Gastrocnemius medialis (tissue), 4 donors: ENCODE measurements at regions not wholly inside any gene's neighbourhood (a gene's known extent, or its start where the extent isn't known, plus 50 kb on each side); places are given as distances from the start of the nearest gene placed in this dataset.

ENCODE experiments used
- ATAC-seq, 2 donors: fragments of 150-250 bp; one replicate each; pipeline ENCODE4 v1.9.1; 2016
- DNase-seq, 2 donors: peaks; one replicate each; pipeline ENCODE4 v3.0.0-alpha.2; 2019
- H3K27ac ChIP-seq, 4 donors: fragments of 200-600 bp; sonication (generic); 1 replicate in 1 of 4; 2 replicates in 3 of 4; pipeline ENCODE4 v1.5.1; 2016 to 2018; ENCODE audit warnings: mild to moderate bottlenecking in 2 of 4, moderate library complexity in 1 of 4
- H3K27me3 ChIP-seq, 3 donors: fragments of 200-600 bp; sonication (generic) in 2 of 3; 1 replicate in 1 of 3; 2 replicates in 2 of 3; pipeline versions ENCODE4 v1.5.1 to v1.6.0; 2016 to 2019; ENCODE audit warnings: mild to moderate bottlenecking in 1 of 3, moderate library complexity in 1 of 3
- H3K36me3 ChIP-seq, 2 donors: fragments of 200-600 bp; sonication (generic) in 1 of 2; one replicate each; pipeline ENCODE4 v1.5.1; 2017 to 2018
- H3K4me1 ChIP-seq, 2 donors: fragments of 200-600 bp; sonication (generic) in 1 of 2; one replicate each; pipeline ENCODE4 v1.5.1; 2016 to 2017; ENCODE audit warnings: mild to moderate bottlenecking in 2 of 2
- H3K4me3 ChIP-seq, 4 donors: fragments of 200-600 bp; sonication (generic) in 3 of 4; 1 replicate in 1 of 4; 2 replicates in 3 of 4; pipeline ENCODE4 v1.5.1; 2016 to 2019; ENCODE audit warnings: mild to moderate bottlenecking in 2 of 4
- H3K9me3 ChIP-seq, 3 donors: fragments of 200-600 bp; sonication (generic) in 2 of 3; 1 replicate in 1 of 3; 2 replicates in 2 of 3; pipeline ENCODE4 v1.5.1; 2016 to 2019
- CTCF ChIP-seq, 5 experiments: fragments of 450-650 bp in 3 of 5; fragments of 200-600 bp in 2 of 5; sonication (generic) in 2 of 5; IDR thresholded peaks in 4 of 5; conservative IDR thresholded peaks in 1 of 5; 1 replicate in 4 of 5; 2 replicates in 1 of 5; pipeline ENCODE4 v1.5.1; 2016 to 2019; ENCODE audit warnings: antibody characterized with exemption in 5 of 5, mild to moderate bottlenecking in 3 of 5, moderate library complexity in 3 of 5
- POLR2A ChIP-seq, 2 donors: fragments of 450-650 bp; IDR thresholded peaks; one replicate each; pipeline ENCODE4 v1.6.1; 2017; ENCODE audit warnings: antibody characterized with exemption in 2 of 2, mild to moderate bottlenecking in 2 of 2, moderate library complexity in 2 of 2
- in situ Hi-C, 4 donors: fragments of 200-750 bp; cut with MboI; loops; one replicate each; pipeline versions ENCODE4 v1.15.0 to v1.8.0; 2017; ENCODE audit warnings: low sequenced_read_pairs in 4 of 4
- intact Hi-C: fragments of 100-400 bp; cut with DNase I; formaldehyde crosslinking; loops from one replicate; pipeline ENCODE4 v1.15.1; 2023; ENCODE audit warnings: low total_unique reads

- in situ Hi-C loops: no loop called here
- H3K9me3 ChIP-seq: no peaks in the 10 kb centered on the region
- intact Hi-C loops: no loop called here
- no peak for TF ChIP-seq CTCF (IDR thresholded peaks at IDR 0.05 in 4 of 5, conservative IDR thresholded peaks at IDR 0.05 in 1 of 5)
- TF ChIP-seq POLR2A (IDR thresholded peaks at IDR 0.05): no peak
- ATAC-seq: no peak
- H3K27me3 ChIP-seq: no peaks in the 10 kb centered on the region
- H3K27ac ChIP-seq: no peak overlapping the region
- no peak overlapping the region for H3K4me3 ChIP-seq
- no peak for DNase-seq
- H3K4me1 ChIP-seq: no peaks in the 10 kb centered on the region
- H3K36me3 ChIP-seq: no peaks in the 10 kb centered on the region
Measured at GRCh38 chr2:235215248-235215647, 263.4 kb downstream of the SH3BP4 start.

GRCh38 chr2:235216901-235217300 lies 265.1 kb downstream of the SH3BP4 start:
- Histone ChIP-seq H3K4me1 (no peaks in the 10 kb centered on the region), H3K4me3 (no peak overlapping the region), H3K27ac (no peak overlapping the region), H3K27me3 (no peaks in the 10 kb centered on the region), H3K36me3 (no peaks in the 10 kb centered on the region), H3K9me3 (no peaks in the 10 kb centered on the region)
- intact Hi-C loops: no loop called here
- in situ Hi-C loops: no loop called here
- no peak for ATAC-seq
- TF ChIP-seq CTCF (IDR thresholded peaks at IDR 0.05 in 4 of 5, conservative IDR thresholded peaks at IDR 0.05 in 1 of 5) (no peak), POLR2A (IDR thresholded peaks at IDR 0.05) (no peak)
- no peak for DNase-seq

GRCh38 chr2:235217846-235218245 lies 266.0 kb downstream of the SH3BP4 start:
- Histone ChIP-seq H3K9me3 (no peaks in the 10 kb centered on the region), H3K4me3 (no peak overlapping the region), H3K27me3 (no peaks in the 10 kb centered on the region), H3K27ac (no peak overlapping the region), H3K4me1 (no peaks in the 10 kb centered on the region), H3K36me3 (no peaks in the 10 kb centered on the region)
- no peak for ATAC-seq
- in situ Hi-C loops (no loop called here), intact Hi-C loops (no loop called here)
- DNase-seq: no peak
- TF ChIP-seq POLR2A (IDR thresholded peaks at IDR 0.05): no peak
- TF ChIP-seq CTCF (IDR thresholded peaks at IDR 0.05 in 4 of 5, conservative IDR thresholded peaks at IDR 0.05 in 1 of 5): no peak

- TF ChIP-seq POLR2A (IDR thresholded peaks at IDR 0.05) (no peak), CTCF (IDR thresholded peaks at IDR 0.05 in 4 of 5, conservative IDR thresholded peaks at IDR 0.05 in 1 of 5) (no peak)
- ATAC-seq (no peak), DNase-seq (no peak)
- intact Hi-C loops (no loop called here), in situ Hi-C loops (no loop called here)
- Histone ChIP-seq H3K27ac (no peak overlapping the region), H3K4me3 (no peak overlapping the region), H3K27me3 (no peaks in the 10 kb centered on the region), H3K36me3 (no peaks in the 10 kb centered on the region), H3K9me3 (no peaks in the 10 kb centered on the region), H3K4me1 (no peaks in the 10 kb centered on the region)
Measured at GRCh38 chr2:235218486-235218907, 266.7 kb downstream of the SH3BP4 start.

GRCh38 chr2:235219048-235219447 lies 267.2 kb downstream of the SH3BP4 start:
- in situ Hi-C loops (no loop called here), intact Hi-C loops (no loop called here)
- no peak for TF ChIP-seq POLR2A (IDR thresholded peaks at IDR 0.05)
- TF ChIP-seq CTCF (IDR thresholded peaks at IDR 0.05 in 4 of 5, conservative IDR thresholded peaks at IDR 0.05 in 1 of 5): no peak
- no peak for DNase-seq
- no peak for ATAC-seq
- H3K4me1 ChIP-seq: no peaks in the 10 kb centered on the region
- H3K36me3 ChIP-seq: no peaks in the 10 kb centered on the region
- no peaks in the 10 kb centered on the region for H3K27me3 ChIP-seq
- H3K4me3 ChIP-seq: no peak overlapping the region
- no peaks in the 10 kb centered on the region for H3K9me3 ChIP-seq
- no peak overlapping the region for H3K27ac ChIP-seq
